AG09319 (cell line): ENCODE measurements at regions not wholly inside any gene's neighbourhood (a gene's known extent, or its start where the extent isn't known, plus 50 kb on each side); places are given as distances from the start of the nearest gene placed in this dataset.
"Not testable (repeated sequence)": the region's sequence is repeated elsewhere in the genome, so short reads cannot be mapped to it uniquely, and the experiment has no call there.

Experiments
- DNase-seq: peaks from one replicate; pipeline ENCODE4 v3.0.0-alpha.2; 2010; ENCODE audit warnings: low read depth; ENCODE audit errors: extremely low read depth
- CTCF ChIP-seq: IDR thresholded peaks from 2 replicates; pipeline ENCODE4 v1.5.1; 2011; ENCODE audit warnings: low read depth, mild to moderate bottlenecking, inconsistent platforms, low read length, moderate library complexity

- DNase-seq = no peak
- no peak for TF ChIP-seq CTCF
Observed at GRCh38 chr16:63774302-63774701, 1347.6 kb downstream of the CDH11 start.

GRCh38 chr16:63769211-63769610 is 1352.7 kb downstream of the CDH11 start:
- no peak for TF ChIP-seq CTCF
- no peak for DNase-seq

- DNase-seq = not testable (repeated sequence)
Observed at GRCh38 chr16:63760246-63760645, 1361.6 kb downstream of the CDH11 start.

- no peak for DNase-seq
- no peak for TF ChIP-seq CTCF
Observed at GRCh38 chr16:63752347-63752746, 1369.5 kb downstream of the CDH11 start.

GRCh38 chr16:63749276-63749675 is 1372.6 kb downstream of the CDH11 start:
- no peak for DNase-seq
- TF ChIP-seq CTCF = no peak

GRCh38 chr16:63745456-63745855 is 1376.4 kb downstream of the CDH11 start:
- no peak for TF ChIP-seq CTCF
- DNase-seq = no peak

- TF ChIP-seq CTCF = no peak
- DNase-seq = no peak
Observed at GRCh38 chr16:63744077-63744874, 1377.6 kb downstream of the CDH11 start.

- DNase-seq = no peak
- no peak for TF ChIP-seq CTCF
Observed at GRCh38 chr16:63742150-63742549, 1379.7 kb downstream of the CDH11 start.
